ENCODE measurements at regions not wholly inside any gene's neighbourhood (a gene's known extent, or its start where the extent isn't known, plus 50 kb on each side); places are given as distances from the start of the nearest gene placed in this dataset.
A peak's percentile ranks its signal among the peaks of the same experiment; 100 is the strongest.

DNA sequence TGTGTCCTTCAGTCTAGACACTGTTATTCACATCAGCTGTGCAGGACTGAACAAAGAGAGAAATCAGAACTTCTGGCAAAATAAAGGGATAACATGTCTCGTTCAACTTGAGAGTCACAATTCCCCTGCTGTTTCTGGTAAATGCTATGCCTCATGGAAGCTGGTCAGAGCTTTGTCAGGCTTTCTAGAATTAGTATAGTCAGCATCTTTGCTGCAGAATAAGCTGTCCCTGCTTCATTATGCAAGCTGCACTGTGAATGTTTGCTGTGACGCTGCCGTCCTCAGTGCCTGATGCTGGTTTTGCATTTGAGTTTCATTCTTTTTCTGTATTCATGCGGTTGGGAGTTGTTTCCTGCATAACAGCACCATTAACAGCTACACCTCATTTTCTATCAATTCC lies 96.4 kb upstream of the KCNJ6 start:
- H3K9ac ChIP-seq (ENCODE audit: low read length), result no peak overlapping the region
- H3K4me3 ChIP-seq (ENCODE audit: low read length), result no peak overlapping the region
- no peak overlapping the region for H3K4me2 ChIP-seq (ENCODE audit: low read depth, low read length)
- no peak overlapping the region for H3K27ac ChIP-seq (ENCODE audit: low read length)
- DNase-seq, result peak; percentile 58
- TF ChIP-seq, protein P1, sequence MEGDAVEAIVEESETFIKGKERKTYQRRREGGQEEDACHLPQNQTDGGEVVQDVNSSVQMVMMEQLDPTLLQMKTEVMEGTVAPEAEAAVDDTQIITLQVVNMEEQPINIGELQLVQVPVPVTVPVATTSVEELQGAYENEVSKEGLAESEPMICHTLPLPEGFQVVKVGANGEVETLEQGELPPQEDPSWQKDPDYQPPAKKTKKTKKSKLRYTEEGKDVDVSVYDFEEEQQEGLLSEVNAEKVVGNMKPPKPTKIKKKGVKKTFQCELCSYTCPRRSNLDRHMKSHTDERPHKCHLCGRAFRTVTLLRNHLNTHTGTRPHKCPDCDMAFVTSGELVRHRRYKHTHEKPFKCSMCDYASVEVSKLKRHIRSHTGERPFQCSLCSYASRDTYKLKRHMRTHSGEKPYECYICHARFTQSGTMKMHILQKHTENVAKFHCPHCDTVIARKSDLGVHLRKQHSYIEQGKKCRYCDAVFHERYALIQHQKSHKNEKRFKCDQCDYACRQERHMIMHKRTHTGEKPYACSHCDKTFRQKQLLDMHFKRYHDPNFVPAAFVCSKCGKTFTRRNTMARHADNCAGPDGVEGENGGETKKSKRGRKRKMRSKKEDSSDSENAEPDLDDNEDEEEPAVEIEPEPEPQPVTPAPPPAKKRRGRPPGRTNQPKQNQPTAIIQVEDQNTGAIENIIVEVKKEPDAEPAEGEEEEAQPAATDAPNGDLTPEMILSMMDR (IDR thresholded peaks at IDR 0.05; ENCODE audit: low read length), result no peak
- TF ChIP-seq EZH2 (optimal IDR thresholded peaks at IDR 0.05; ENCODE audit: low read depth, low read length), result no peak
- TF ChIP-seq EZH2phosphoT487 (IDR thresholded peaks at IDR 0.05; ENCODE audit: low read length), result no peak
- no peaks in the 10 kb centered on the region for H3K4me1 ChIP-seq (ENCODE audit: low read length)
- no peaks in the 10 kb centered on the region for H4K20me1 ChIP-seq (ENCODE audit: insufficient read depth, low read length)
- H3K79me2 ChIP-seq (ENCODE audit: low read length), result no peaks in the 10 kb centered on the region
- no peaks in the 10 kb centered on the region for H3K36me3 ChIP-seq (replicated peaks; ENCODE audit: insufficient read depth, low read length)
- H3K9me3 ChIP-seq (replicated peaks; ENCODE audit: insufficient read depth, low read length), result no peaks in the 10 kb centered on the region
- no peaks in the 10 kb centered on the region for H3K9me2 ChIP-seq (replicated peaks; ENCODE audit: insufficient read depth, low read length)
- H3F3A ChIP-seq (ENCODE audit: insufficient read depth, low read length), result no peaks in the 10 kb centered on the region
- no peaks in the 10 kb centered on the region for H3K27me3 ChIP-seq (replicated peaks; ENCODE audit: insufficient read depth, low read length)
- H2AFZ ChIP-seq (ENCODE audit: low read length), result no peak overlapping the region

DNA sequence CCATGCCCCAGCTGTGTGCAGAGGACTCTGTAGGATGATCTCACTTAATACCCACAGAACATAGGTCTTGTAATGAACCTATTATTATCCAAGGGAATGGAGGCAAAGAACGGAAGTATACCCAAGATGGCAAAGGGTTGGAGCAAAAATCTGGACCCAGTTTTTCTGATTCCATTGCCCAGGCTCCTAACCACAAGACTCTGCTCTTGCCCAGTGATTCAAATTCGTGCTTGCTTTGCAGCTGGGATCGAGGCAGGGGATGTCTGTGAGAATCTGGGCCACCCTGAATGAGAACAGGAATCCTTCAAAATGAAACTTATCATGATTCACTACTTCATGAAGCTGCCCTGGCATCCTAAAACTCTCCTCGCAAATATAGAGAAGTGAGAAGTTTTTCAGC lies 97.5 kb upstream of the KCNJ6 start:
- H2AFZ ChIP-seq (ENCODE audit: low read length), result no peak overlapping the region
- no peaks in the 10 kb centered on the region for H3F3A ChIP-seq (ENCODE audit: insufficient read depth, low read length)
- no peaks in the 10 kb centered on the region for H3K27me3 ChIP-seq (replicated peaks; ENCODE audit: insufficient read depth, low read length)
- H3K36me3 ChIP-seq (replicated peaks; ENCODE audit: insufficient read depth, low read length), result no peaks in the 10 kb centered on the region
- no peaks in the 10 kb centered on the region for H3K9me2 ChIP-seq (replicated peaks; ENCODE audit: insufficient read depth, low read length)
- H3K79me2 ChIP-seq (ENCODE audit: low read length), result no peaks in the 10 kb centered on the region
- H3K4me1 ChIP-seq (ENCODE audit: low read length), result no peaks in the 10 kb centered on the region
- no peak overlapping the region for H3K4me2 ChIP-seq (ENCODE audit: low read depth, low read length)
- H3K9me3 ChIP-seq (replicated peaks; ENCODE audit: insufficient read depth, low read length), result no peaks in the 10 kb centered on the region
- no peak for DNase-seq
- no peak overlapping the region for H3K9ac ChIP-seq (ENCODE audit: low read length)
- TF ChIP-seq EZH2phosphoT487 (IDR thresholded peaks at IDR 0.05; ENCODE audit: low read length) (no peak), EZH2 (optimal IDR thresholded peaks at IDR 0.05; ENCODE audit: low read depth, low read length) (no peak)
- TF ChIP-seq, protein P1 (IDR thresholded peaks at IDR 0.05; ENCODE audit: low read length), result no peak
- no peaks in the 10 kb centered on the region for H4K20me1 ChIP-seq (ENCODE audit: insufficient read depth, low read length)
- no peak overlapping the region for H3K27ac ChIP-seq (ENCODE audit: low read length)
- H3K4me3 ChIP-seq (ENCODE audit: low read length), result no peak overlapping the region

DNA sequence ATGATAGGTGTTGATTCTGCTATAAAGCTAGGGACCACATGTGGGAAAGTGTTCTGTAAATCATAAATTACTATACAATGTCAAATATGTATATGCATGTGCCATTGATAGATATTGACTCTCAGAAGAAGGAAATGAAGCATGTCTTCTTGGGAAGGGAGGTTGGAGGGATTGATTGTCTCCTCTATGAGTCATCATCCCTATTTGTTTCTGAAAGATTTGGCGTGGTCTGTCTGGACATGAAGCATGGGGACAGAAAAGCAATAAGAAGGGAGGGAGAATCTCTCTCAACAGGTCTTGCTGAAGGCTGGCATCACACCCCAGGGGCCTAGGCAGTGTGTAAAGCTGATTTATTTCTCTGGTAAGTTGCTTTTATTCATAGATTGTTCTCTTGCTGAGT lies 98.0 kb upstream of the KCNJ6 start:
- H3K4me2 ChIP-seq (ENCODE audit: low read depth, low read length), result no peak overlapping the region

More for the DNA sequence above, 98.0 kb upstream of the KCNJ6 start:
- no peaks in the 10 kb centered on the region for H3F3A ChIP-seq (ENCODE audit: insufficient read depth, low read length)
- H4K20me1 ChIP-seq (ENCODE audit: insufficient read depth, low read length), result no peaks in the 10 kb centered on the region
- no peaks in the 10 kb centered on the region for H3K9me3 ChIP-seq (replicated peaks; ENCODE audit: insufficient read depth, low read length)
- no peaks in the 10 kb centered on the region for H3K36me3 ChIP-seq (replicated peaks; ENCODE audit: insufficient read depth, low read length)
- no peak for TF ChIP-seq EZH2phosphoT487 (IDR thresholded peaks at IDR 0.05; ENCODE audit: low read length)
- TF ChIP-seq, protein P1 (IDR thresholded peaks at IDR 0.05; ENCODE audit: low read length), result no peak
- no peak for TF ChIP-seq EZH2 (optimal IDR thresholded peaks at IDR 0.05; ENCODE audit: low read depth, low read length)
- H3K79me2 ChIP-seq (ENCODE audit: low read length), result no peaks in the 10 kb centered on the region
- no peak overlapping the region for H3K4me3 ChIP-seq (ENCODE audit: low read length)
- no peak overlapping the region for H3K27ac ChIP-seq (ENCODE audit: low read length)
- H3K9me2 ChIP-seq (replicated peaks; ENCODE audit: insufficient read depth, low read length), result no peaks in the 10 kb centered on the region
- H2AFZ ChIP-seq (ENCODE audit: low read length), result no peak overlapping the region
- H3K9ac ChIP-seq (ENCODE audit: low read length), result no peak overlapping the region
- no peaks in the 10 kb centered on the region for H3K4me1 ChIP-seq (ENCODE audit: low read length)
- no peak for DNase-seq
- H3K27me3 ChIP-seq (replicated peaks; ENCODE audit: insufficient read depth, low read length), result no peaks in the 10 kb centered on the region
